Gastroesophageal sphincter (tissue), 4 donors: ENCODE measurements at regions not wholly inside any gene's neighbourhood (a gene's known extent, or its start where the extent isn't known, plus 50 kb on each side); places are given as distances from the start of the nearest gene placed in this dataset.
"Not testable (repeated sequence)": the region's sequence is repeated elsewhere in the genome, so short reads cannot be mapped to it uniquely, and the experiment has no call there.

Source experiments
- ATAC-seq: fragments of 150-250 bp; one replicate; pipeline ENCODE4 v1.9.1; 2016; ENCODE audit warnings: mild to moderate bottlenecking, moderate library complexity
- H3K27ac ChIP-seq, 4 donors: fragments of 200-600 bp; sonication (generic) in 3 of 4; 1 replicate in 3 of 4; 2 replicates in 1 of 4; pipeline ENCODE4 v1.5.1; 2016 to 2019
- H3K27me3 ChIP-seq: fragments of 200-600 bp; sonication (generic); one replicate; pipeline ENCODE4 v1.5.1; 2019
- H3K36me3 ChIP-seq, 2 donors: fragments of 200-600 bp; sonication (generic); one replicate each; pipeline ENCODE4 v1.5.1; 2019; ENCODE audit warnings: control low read depth in 1 of 2
- H3K4me1 ChIP-seq, 3 donors: fragments of 200-600 bp; sonication (generic); 1 replicate in 2 of 3; 2 replicates in 1 of 3; pipeline ENCODE4 v1.5.1; 2016 to 2019; ENCODE audit warnings: control low read depth in 2 of 3
- H3K4me3 ChIP-seq, 2 donors: fragments of 200-600 bp; sonication (generic); one replicate each; pipeline ENCODE4 v1.5.1; 2019; ENCODE audit warnings: mild to moderate bottlenecking in 1 of 2, moderate library complexity in 1 of 2
- H3K9me3 ChIP-seq, 3 donors: fragments of 200-600 bp; sonication (generic); one replicate each; pipeline ENCODE4 v1.5.1; 2017 to 2019; ENCODE audit warnings: control low read depth in 2 of 3
- EP300 ChIP-seq: sonication (generic); formaldehyde crosslinking; IDR thresholded peaks from one replicate; pipeline ENCODE4 v1.6.1; 2017; ENCODE audit warnings: antibody characterized with exemption, mild to moderate bottlenecking
- POLR2A ChIP-seq, 2 donors: fragments of 450-650 bp; IDR thresholded peaks; one replicate each; pipeline ENCODE4 v1.6.1; 2017; ENCODE audit warnings: antibody characterized with exemption in 2 of 2, mild to moderate bottlenecking in 2 of 2, moderate library complexity in 1 of 2
- POLR2AphosphoS5 ChIP-seq: sonication (generic); formaldehyde crosslinking; IDR thresholded peaks from one replicate; pipeline ENCODE4 v1.6.1; 2017; ENCODE audit warnings: antibody characterized with exemption
- WGBS, 2 donors: methylation state at CpG; one replicate each; pipeline ENCODE4 v1.1.5; 2018; ENCODE audit warnings: low coverage in 1 of 2; 5-methylcytosine and 5-hydroxymethylcytosine counted together
- TF ChIP-seq, protein P1 (sequence below), 4 experiments: fragments of 200-600 bp in 2 of 4; fragments of 450-650 bp in 2 of 4; sonication (generic) in 1 of 4; IDR thresholded peaks; one replicate each; pipeline ENCODE4 v1.5.1; 2017 to 2019; ENCODE audit warnings: antibody characterized with exemption in 4 of 4, mild to moderate bottlenecking in 2 of 4, moderate library complexity in 2 of 4

DNA sequence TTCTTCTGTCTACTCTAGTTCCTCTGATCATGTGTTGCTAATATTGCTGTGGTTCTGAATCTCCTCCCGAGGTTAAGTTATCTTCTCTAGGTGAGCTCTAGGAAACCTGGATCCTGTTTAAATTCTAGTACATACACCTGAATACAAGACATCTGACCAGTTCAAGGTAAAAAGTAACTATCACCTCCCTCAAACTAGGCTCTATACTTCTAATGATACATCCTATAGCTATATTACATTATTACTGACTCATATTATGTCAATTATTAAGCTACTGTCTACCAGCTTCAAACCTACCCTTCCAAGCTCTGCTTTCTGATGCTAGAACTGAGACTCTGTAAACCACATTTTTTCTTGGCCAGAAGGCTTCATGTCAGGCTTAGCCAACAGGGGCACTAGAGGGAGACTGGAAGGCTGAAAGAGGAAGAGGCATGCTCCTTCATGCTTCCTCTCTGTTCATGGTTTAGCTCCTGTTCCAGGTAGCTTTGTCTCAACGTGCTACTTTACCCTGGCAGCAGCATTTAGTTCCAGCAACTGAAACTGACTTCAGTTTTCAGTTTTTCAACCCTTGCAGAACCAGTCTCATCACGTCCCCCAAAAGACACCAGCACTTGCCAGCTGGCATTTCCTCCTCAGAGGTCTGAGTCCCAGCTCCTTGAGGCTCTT lies 148.4 kb upstream of the TOP1 start:
- no peak overlapping the region for H3K27ac ChIP-seq

DNA sequence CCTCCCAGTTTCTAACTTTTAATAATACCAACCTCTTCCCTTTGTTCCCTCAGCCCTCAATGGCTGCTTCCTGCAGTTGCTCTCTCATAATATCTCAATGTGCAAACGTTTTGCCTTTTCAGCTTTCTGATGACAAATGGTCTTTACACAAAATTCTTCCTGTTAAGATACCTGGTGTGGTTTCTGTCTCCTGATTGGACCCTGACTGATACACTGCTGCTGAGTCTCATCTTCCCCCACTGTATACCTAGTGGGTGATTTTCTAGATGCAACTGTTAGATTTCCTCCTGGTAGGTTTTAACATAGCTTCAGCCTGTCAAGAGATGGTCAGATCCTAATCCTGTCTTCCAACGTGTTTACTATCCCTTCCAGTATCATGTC lies 147.9 kb upstream of the TOP1 start:
- Histone ChIP-seq H3K27ac (no peak overlapping the region), H3K9me3 (peaks cover 0 to 16% (median 0%) of the 10 kb centered on the region in 3 donors), H3K27me3 (peaks cover 4% of the 10 kb centered on the region), H3K4me1 (no peaks in the 10 kb centered on the region), H3K4me3 (no peak overlapping the region), H3K36me3 (no peaks in the 10 kb centered on the region)
- WGBS, 2 donors = 25 to 48% methylated on average over 1 to 2 of the region's 2 CpGs
- TF ChIP-seq, protein P1, sequence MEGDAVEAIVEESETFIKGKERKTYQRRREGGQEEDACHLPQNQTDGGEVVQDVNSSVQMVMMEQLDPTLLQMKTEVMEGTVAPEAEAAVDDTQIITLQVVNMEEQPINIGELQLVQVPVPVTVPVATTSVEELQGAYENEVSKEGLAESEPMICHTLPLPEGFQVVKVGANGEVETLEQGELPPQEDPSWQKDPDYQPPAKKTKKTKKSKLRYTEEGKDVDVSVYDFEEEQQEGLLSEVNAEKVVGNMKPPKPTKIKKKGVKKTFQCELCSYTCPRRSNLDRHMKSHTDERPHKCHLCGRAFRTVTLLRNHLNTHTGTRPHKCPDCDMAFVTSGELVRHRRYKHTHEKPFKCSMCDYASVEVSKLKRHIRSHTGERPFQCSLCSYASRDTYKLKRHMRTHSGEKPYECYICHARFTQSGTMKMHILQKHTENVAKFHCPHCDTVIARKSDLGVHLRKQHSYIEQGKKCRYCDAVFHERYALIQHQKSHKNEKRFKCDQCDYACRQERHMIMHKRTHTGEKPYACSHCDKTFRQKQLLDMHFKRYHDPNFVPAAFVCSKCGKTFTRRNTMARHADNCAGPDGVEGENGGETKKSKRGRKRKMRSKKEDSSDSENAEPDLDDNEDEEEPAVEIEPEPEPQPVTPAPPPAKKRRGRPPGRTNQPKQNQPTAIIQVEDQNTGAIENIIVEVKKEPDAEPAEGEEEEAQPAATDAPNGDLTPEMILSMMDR (IDR thresholded peaks at IDR 0.05) = no peak
- no peak for TF ChIP-seq POLR2AphosphoS5
- TF ChIP-seq EP300 = no peak
- TF ChIP-seq POLR2A (IDR thresholded peaks at IDR 0.05) = no peak
- no peak for ATAC-seq

More for the DNA sequence above, 148.4 kb upstream of the TOP1 start:
- H3K9me3 ChIP-seq = peaks cover 0 to 16% (median 0%) of the 10 kb centered on the region in 3 donors
- no peak for ATAC-seq
- no peak for TF ChIP-seq POLR2AphosphoS5
- no peak for TF ChIP-seq POLR2A (IDR thresholded peaks at IDR 0.05)
- TF ChIP-seq, protein P1 (IDR thresholded peaks at IDR 0.05) = no peak
- TF ChIP-seq EP300 = no peak
- H3K4me3 ChIP-seq = no peak overlapping the region
- H3K27me3 ChIP-seq = peaks cover 4% of the 10 kb centered on the region
- WGBS, 2 donors = 36 to 42% methylated on average over 2 of the region's 3 CpGs
- H3K36me3 ChIP-seq = no peaks in the 10 kb centered on the region
- no peaks in the 10 kb centered on the region for H3K4me1 ChIP-seq

DNA sequence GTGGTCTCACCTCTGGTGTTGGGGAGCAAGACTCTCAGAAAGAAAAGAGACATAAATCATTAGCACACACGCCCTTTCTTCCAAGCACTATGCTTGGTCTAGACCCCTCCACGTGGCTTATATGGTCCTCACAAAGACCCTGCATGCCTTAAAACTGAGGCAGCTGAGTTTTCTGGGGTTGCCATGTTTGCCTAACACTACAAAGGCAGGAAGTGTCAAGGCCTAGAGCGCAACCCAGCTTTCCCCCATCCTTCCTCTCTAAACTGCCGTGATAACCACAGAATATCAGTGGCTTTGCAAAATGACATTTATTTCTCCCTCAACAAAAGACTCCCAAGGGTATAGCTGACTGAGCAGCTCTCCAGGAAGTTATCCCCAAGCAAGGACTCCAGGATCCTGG lies 146.5 kb upstream of the TOP1 start:
- no peaks in the 10 kb centered on the region for H3K36me3 ChIP-seq
- no peak overlapping the region for H3K4me3 ChIP-seq
- TF ChIP-seq, protein P1 (IDR thresholded peaks at IDR 0.05) = no peak
- TF ChIP-seq POLR2A (IDR thresholded peaks at IDR 0.05) (no peak), EP300 (no peak), POLR2AphosphoS5 (no peak)
- 63 to 74% methylated on average over 2 to 4 of the region's 4 CpGs for WGBS, 2 donors
- H3K4me1 ChIP-seq = no peaks in the 10 kb centered on the region
- no peak for ATAC-seq
- H3K27ac ChIP-seq = no peak overlapping the region
- peaks cover 0 to 16% (median 0%) of the 10 kb centered on the region in 3 donors for H3K9me3 ChIP-seq
- peaks cover 4% of the 10 kb centered on the region for H3K27me3 ChIP-seq

DNA sequence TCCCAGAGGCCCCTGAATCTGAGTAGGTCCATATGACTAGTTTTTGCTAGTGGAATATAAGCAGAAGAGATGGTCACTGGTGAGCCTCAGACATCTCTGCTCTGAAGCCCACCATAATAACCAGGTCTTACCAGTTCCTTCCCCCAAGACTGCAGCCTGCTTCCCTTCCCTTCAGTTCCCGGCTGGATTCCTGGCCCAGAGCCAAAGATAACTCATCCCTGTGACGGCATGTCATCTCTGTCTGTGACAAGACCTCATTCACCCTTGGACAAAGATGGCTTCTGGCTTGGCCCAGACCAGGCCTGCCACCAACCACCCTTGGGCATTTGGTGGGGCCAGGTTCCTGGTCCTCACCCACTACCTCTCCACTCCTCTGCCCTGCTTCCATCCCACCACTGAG lies 145.5 kb upstream of the TOP1 start:
- H3K36me3 ChIP-seq = no peaks in the 10 kb centered on the region
- WGBS, 2 donors = 0% methylated on average over 2 of the region's 2 CpGs; no CpG with 5 or more reads in 1 of the 2 donors
- no peaks in the 10 kb centered on the region for H3K4me1 ChIP-seq
- TF ChIP-seq, protein P1 (IDR thresholded peaks at IDR 0.05) = no peak
- TF ChIP-seq POLR2AphosphoS5 (no peak), EP300 (no peak), POLR2A (IDR thresholded peaks at IDR 0.05) (no peak)
- H3K27ac ChIP-seq = no peak overlapping the region
- H3K4me3 ChIP-seq = no peak overlapping the region
- peaks cover 0 to 16% (median 0%) of the 10 kb centered on the region in 3 donors for H3K9me3 ChIP-seq
- peaks cover 7% of the 10 kb centered on the region for H3K27me3 ChIP-seq
- ATAC-seq = no peak

DNA sequence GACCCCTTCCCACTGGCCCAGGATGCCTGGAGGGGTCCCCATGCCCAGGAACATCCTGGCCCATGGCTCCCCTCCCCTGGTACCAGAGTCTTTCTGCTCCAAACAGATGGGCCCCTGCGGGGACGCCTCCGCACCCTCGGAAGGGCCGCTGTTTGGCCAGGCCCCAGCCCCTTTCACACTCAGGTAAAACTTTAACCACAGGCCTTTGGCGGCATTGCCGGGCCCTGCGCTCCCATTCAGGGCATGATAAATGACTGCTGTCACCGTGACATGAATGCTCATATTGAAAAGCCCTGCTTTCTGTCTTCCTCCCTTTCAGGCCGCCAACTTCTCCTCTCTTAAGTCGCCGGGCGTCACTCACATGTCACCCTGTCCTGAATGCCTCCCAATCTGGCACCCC lies 141.5 kb upstream of the TOP1 start:
- no peak overlapping the region for H3K27ac ChIP-seq
- no peak overlapping the region for H3K4me3 ChIP-seq
- ATAC-seq = no peak
- 44 to 80% methylated on average over 5 to 6 of the region's 13 CpGs for WGBS, 2 donors
- no peak for TF ChIP-seq EP300
- TF ChIP-seq POLR2A (IDR thresholded peaks at IDR 0.05) = no peak
- TF ChIP-seq POLR2AphosphoS5 = no peak
- TF ChIP-seq, protein P1 (IDR thresholded peaks at IDR 0.05) = no peak
- no peaks in the 10 kb centered on the region for H3K9me3 ChIP-seq
- H3K36me3 ChIP-seq = no peaks in the 10 kb centered on the region
- peaks cover 7% of the 10 kb centered on the region for H3K27me3 ChIP-seq
- no peaks in the 10 kb centered on the region for H3K4me1 ChIP-seq

DNA sequence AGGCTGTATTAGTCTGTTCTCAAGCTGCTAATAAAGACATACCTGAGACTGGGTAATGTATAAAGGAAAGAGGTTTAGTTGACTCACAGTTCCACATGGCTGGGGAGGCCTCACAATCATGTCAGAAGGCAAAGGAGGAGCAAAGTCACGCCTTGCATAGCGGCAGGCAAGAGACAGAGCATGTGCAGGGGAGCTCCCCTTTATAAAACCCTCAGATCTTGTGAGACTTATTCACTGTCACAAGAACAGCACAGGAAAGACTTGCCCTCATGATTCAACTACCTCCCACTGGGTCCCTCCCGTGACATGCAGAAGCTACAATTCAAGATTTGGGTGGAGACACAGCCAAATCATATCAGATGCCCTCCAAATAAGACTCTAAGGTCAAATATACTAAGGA lies 139.4 kb upstream of the TOP1 start:
- H3K27me3 ChIP-seq, H3K36me3 ChIP-seq, H3K4me3 ChIP-seq, ATAC-seq, H3K9me3 ChIP-seq, H3K27ac ChIP-seq: not testable (repeated sequence)
- WGBS, 2 donors = 97% methylated on average over 3 of the region's 3 CpGs; no CpG with 5 or more reads in 1 of the 2 donors
- peaks cover 0 to 10% (median 0%) of the 10 kb centered on the region in 3 donors for H3K4me1 ChIP-seq
